ENCODE measurements at regions not wholly inside any gene's neighbourhood (a gene's known extent, or its start where the extent isn't known, plus 50 kb on each side); places are given as distances from the start of the nearest gene placed in this dataset.

DNA sequence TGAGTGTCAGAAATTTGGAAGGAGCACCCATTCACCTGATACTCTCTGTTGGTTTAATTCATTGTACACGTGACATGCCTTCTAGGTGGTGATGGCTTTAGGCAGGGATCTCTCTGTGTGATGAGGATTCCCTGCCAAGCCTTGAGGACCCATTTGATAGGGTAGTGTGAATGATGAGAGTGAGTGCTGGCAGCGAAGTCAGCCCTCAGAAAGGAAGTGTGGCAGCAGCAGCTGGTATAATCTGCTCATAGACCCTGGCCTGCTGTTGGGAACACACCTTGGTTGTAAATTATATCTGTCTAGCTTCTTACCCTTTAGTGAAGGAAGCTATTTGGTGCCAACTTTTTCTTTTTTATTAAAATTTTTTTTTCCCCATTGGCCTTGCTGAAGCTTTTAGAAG, 164.5 kb downstream of the HAUS1 start:
- Histone ChIP-seq H3K9me3 (ENCODE audit: control insufficient read depth, low read depth, low read length) (no peaks in the 10 kb centered on the region), H3K9ac (ENCODE audit: low read length) (no peak overlapping the region), H3K27me3 (ENCODE audit: control insufficient read depth, insufficient read depth, low read length) (no peaks in the 10 kb centered on the region), H3K27ac (ENCODE audit: low read length) (no peak overlapping the region), H3K36me3 (ENCODE audit: control insufficient read depth, low read depth, low read length) (no peaks in the 10 kb centered on the region), H3K4me3 (ENCODE audit: low read length) (no peak overlapping the region), H3K4me1 (ENCODE audit: control insufficient read depth, low read depth, low read length) (peaks cover 23% of the 10 kb centered on the region)

GRCh38 chr18:46269275-46269674, 165.1 kb downstream of the HAUS1 start:
- no peaks in the 10 kb centered on the region for H3K36me3 ChIP-seq (ENCODE audit: control insufficient read depth, low read depth, low read length)
- peaks cover 21% of the 10 kb centered on the region for H3K4me1 ChIP-seq (ENCODE audit: control insufficient read depth, low read depth, low read length)
- no peaks in the 10 kb centered on the region for H3K27me3 ChIP-seq (ENCODE audit: control insufficient read depth, insufficient read depth, low read length)
- no peak overlapping the region for H3K27ac ChIP-seq (ENCODE audit: low read length)
- H3K4me3 ChIP-seq (ENCODE audit: low read length) = no peak overlapping the region
- no peak overlapping the region for H3K9ac ChIP-seq (ENCODE audit: low read length)
- no peaks in the 10 kb centered on the region for H3K9me3 ChIP-seq (ENCODE audit: control insufficient read depth, low read depth, low read length)

- H3K4me3 ChIP-seq (ENCODE audit: low read length) = no peak overlapping the region
- no peaks in the 10 kb centered on the region for H3K36me3 ChIP-seq (ENCODE audit: control insufficient read depth, low read depth, low read length)
- no peaks in the 10 kb centered on the region for H3K9me3 ChIP-seq (ENCODE audit: control insufficient read depth, low read depth, low read length)
- H3K9ac ChIP-seq (ENCODE audit: low read length) = no peak overlapping the region
- H3K27ac ChIP-seq (ENCODE audit: low read length) = no peak overlapping the region
- no peaks in the 10 kb centered on the region for H3K27me3 ChIP-seq (ENCODE audit: control insufficient read depth, insufficient read depth, low read length)
- peaks cover 3% of the 10 kb centered on the region for H3K4me1 ChIP-seq (ENCODE audit: control insufficient read depth, low read depth, low read length)
Observed at GRCh38 chr18:46271488-46271887, 167.3 kb downstream of the HAUS1 start.

- Histone ChIP-seq H3K9ac (ENCODE audit: low read length) (no peak overlapping the region), H3K27me3 (ENCODE audit: control insufficient read depth, insufficient read depth, low read length) (no peaks in the 10 kb centered on the region), H3K36me3 (ENCODE audit: control insufficient read depth, low read depth, low read length) (no peaks in the 10 kb centered on the region), H3K9me3 (ENCODE audit: control insufficient read depth, low read depth, low read length) (no peaks in the 10 kb centered on the region), H3K27ac (ENCODE audit: low read length) (no peak overlapping the region), H3K4me1 (ENCODE audit: control insufficient read depth, low read depth, low read length) (peaks cover 11% of the 10 kb centered on the region), H3K4me3 (ENCODE audit: low read length) (no peak overlapping the region)
Observed at GRCh38 chr18:46273861-46274260, 169.7 kb downstream of the HAUS1 start.

DNA sequence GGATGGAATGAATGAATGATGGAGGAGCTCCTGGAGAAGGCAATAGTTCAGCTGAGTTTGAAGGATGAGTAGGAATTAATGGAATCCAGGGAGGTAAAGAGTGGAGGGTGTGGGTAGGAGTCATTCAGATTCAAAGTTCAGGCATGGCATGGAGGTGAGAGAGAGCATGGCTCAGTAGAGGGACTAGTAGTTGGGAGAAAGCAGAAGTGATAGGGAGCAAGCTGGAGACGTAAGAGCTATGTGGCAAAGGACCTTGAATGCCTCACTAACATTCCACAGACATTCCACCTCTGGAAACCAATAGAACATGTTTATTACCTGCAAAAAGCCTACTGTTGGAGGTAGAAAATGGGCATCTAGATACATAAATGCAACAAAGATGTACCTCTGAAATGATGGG, 170.1 kb downstream of the HAUS1 start:
- Histone ChIP-seq H3K36me3 (ENCODE audit: control insufficient read depth, low read depth, low read length) (no peaks in the 10 kb centered on the region), H3K27me3 (ENCODE audit: control insufficient read depth, insufficient read depth, low read length) (no peaks in the 10 kb centered on the region), H3K9me3 (ENCODE audit: control insufficient read depth, low read depth, low read length) (no peaks in the 10 kb centered on the region), H3K4me3 (ENCODE audit: low read length) (no peak overlapping the region), H3K4me1 (ENCODE audit: control insufficient read depth, low read depth, low read length) (peaks cover 11% of the 10 kb centered on the region), H3K9ac (ENCODE audit: low read length) (no peak overlapping the region), H3K27ac (ENCODE audit: low read length) (no peak overlapping the region)

- Histone ChIP-seq H3K27me3 (ENCODE audit: control insufficient read depth, insufficient read depth, low read length) (no peaks in the 10 kb centered on the region), H3K4me3 (ENCODE audit: low read length) (no peak overlapping the region), H3K36me3 (ENCODE audit: control insufficient read depth, low read depth, low read length) (no peaks in the 10 kb centered on the region), H3K9me3 (ENCODE audit: control insufficient read depth, low read depth, low read length) (no peaks in the 10 kb centered on the region), H3K9ac (ENCODE audit: low read length) (no peak overlapping the region), H3K4me1 (ENCODE audit: control insufficient read depth, low read depth, low read length) (peaks cover 11% of the 10 kb centered on the region), H3K27ac (ENCODE audit: low read length) (no peak overlapping the region)
Observed at GRCh38 chr18:46275370-46275769, 171.2 kb downstream of the HAUS1 start.

GRCh38 chr18:46276748-46277147, 172.6 kb downstream of the HAUS1 start:
- Histone ChIP-seq H3K36me3 (ENCODE audit: control insufficient read depth, low read depth, low read length) (no peaks in the 10 kb centered on the region), H3K27ac (ENCODE audit: low read length) (no peak overlapping the region), H3K4me1 (ENCODE audit: control insufficient read depth, low read depth, low read length) (peaks cover 11% of the 10 kb centered on the region), H3K9ac (ENCODE audit: low read length) (no peak overlapping the region), H3K9me3 (ENCODE audit: control insufficient read depth, low read depth, low read length) (no peaks in the 10 kb centered on the region), H3K27me3 (ENCODE audit: control insufficient read depth, insufficient read depth, low read length) (no peaks in the 10 kb centered on the region), H3K4me3 (ENCODE audit: low read length) (no peak overlapping the region)

GRCh38 chr18:46278481-46279465, 174.6 kb downstream of the HAUS1 start:
- H3K4me1 ChIP-seq (ENCODE audit: control insufficient read depth, low read depth, low read length) = peaks cover 15% of the 10 kb centered on the region
- H3K9me3 ChIP-seq (ENCODE audit: control insufficient read depth, low read depth, low read length) = no peaks in the 10 kb centered on the region
- H3K9ac ChIP-seq (ENCODE audit: low read length) = no peak overlapping the region
- H3K36me3 ChIP-seq (ENCODE audit: control insufficient read depth, low read depth, low read length) = no peaks in the 10 kb centered on the region
- no peak overlapping the region for H3K4me3 ChIP-seq (ENCODE audit: low read length)
- H3K27ac ChIP-seq (ENCODE audit: low read length) = no peak overlapping the region
- no peaks in the 10 kb centered on the region for H3K27me3 ChIP-seq (ENCODE audit: control insufficient read depth, insufficient read depth, low read length)

DNA sequence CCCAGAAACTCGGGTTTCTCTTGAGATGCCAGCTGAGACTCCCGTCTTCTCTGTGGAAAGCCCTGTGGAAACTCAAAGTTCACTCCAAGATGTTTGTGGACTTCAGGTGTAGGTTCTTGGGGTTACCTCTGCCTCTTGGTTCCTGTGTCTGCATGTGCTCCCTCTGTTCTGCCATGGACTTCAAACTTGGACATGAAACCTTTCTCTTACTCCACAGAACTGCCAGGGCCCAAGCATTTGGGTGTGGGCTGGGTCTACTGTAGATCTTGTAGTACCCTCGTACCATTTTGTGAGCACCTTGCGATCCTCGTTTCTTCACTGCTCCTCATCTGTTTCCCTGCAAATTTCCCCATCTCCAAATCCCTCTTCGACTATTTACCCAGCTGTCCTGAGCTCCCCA, 175.5 kb downstream of the HAUS1 start:
- Histone ChIP-seq H3K4me1 (ENCODE audit: control insufficient read depth, low read depth, low read length) (peaks cover 18% of the 10 kb centered on the region), H3K9me3 (ENCODE audit: control insufficient read depth, low read depth, low read length) (no peaks in the 10 kb centered on the region), H3K9ac (ENCODE audit: low read length) (no peak overlapping the region), H3K27ac (ENCODE audit: low read length) (no peak overlapping the region), H3K36me3 (ENCODE audit: control insufficient read depth, low read depth, low read length) (no peaks in the 10 kb centered on the region), H3K27me3 (ENCODE audit: control insufficient read depth, insufficient read depth, low read length) (no peaks in the 10 kb centered on the region), H3K4me3 (ENCODE audit: low read length) (no peak overlapping the region)

DNA sequence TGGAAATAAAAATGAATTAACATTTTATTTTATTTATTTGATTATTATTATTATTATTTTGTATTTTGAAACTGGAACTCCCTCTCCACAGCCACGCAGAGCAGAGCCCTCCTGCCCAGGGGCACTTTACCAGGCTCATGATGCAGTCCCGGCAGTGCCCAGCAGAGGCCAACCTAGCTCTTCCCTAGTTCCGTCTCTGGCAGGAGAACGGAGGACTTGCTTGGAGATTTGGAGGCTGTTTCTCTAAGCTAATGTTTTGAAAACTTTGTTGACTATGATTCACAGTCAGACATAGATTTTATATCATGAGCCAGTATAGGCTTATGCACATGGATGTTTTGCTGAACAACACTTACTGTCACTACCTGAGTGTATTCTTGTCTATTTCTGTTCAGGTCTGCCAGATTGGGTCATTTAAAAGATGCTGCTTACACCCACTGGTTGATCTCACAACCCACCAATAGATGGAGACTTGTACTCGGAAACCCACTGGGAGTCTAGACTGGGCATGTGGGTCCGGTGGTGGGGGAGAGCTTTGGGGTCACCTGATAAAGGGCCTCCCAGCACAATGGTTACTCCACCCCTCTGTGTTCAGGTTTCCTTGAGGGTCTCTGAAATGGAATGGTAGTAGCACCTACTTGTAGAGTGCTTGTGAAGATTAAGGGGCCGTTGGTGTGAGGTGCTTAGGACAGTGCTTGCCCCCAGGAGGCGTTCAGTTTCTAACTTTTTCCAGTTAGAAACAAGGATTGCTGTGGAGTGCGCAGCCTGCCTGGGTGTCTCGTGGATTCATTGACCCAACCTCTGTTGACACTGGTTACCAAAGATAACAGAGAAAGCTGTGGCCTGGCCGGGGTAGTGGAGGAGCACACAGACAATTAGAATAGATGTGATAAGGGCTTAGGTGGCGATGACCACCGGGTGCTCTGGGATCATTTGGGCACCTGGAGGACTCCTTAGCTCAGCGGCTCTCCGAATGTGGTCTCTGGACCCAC, 177.3 kb downstream of the HAUS1 start:
- H3K4me3 ChIP-seq (ENCODE audit: low read length) = no peak overlapping the region
- H3K4me1 ChIP-seq (ENCODE audit: control insufficient read depth, low read depth, low read length) = peaks cover 18% of the 10 kb centered on the region
- H3K27me3 ChIP-seq (ENCODE audit: control insufficient read depth, insufficient read depth, low read length) = no peaks in the 10 kb centered on the region
- no peak overlapping the region for H3K27ac ChIP-seq (ENCODE audit: low read length)
- H3K36me3 ChIP-seq (ENCODE audit: control insufficient read depth, low read depth, low read length) = no peaks in the 10 kb centered on the region
- no peak overlapping the region for H3K9ac ChIP-seq (ENCODE audit: low read length)
- no peaks in the 10 kb centered on the region for H3K9me3 ChIP-seq (ENCODE audit: control insufficient read depth, low read depth, low read length)

DNA sequence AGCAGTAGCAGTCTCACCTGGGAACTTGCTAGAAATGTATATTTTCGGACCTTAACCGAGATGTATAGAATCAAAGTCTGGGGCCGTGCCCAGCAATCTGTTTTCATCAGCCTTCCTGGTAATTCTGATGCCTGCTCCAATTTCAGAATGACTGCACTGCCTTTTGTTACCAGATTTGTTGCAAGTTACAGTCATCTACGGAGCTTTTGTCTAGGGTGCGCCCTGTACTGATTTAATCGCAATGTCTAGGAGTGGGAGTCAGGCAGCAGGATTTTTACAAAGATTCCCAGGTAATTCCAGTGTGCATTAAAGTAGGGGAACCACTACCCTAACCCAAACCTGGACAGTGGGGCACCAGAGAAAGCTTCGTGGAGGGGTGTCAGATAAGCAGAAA, 178.0 kb downstream of the HAUS1 start:
- Histone ChIP-seq H3K4me1 (ENCODE audit: control insufficient read depth, low read depth, low read length) (peaks cover 18% of the 10 kb centered on the region), H3K27me3 (ENCODE audit: control insufficient read depth, insufficient read depth, low read length) (no peaks in the 10 kb centered on the region), H3K36me3 (ENCODE audit: control insufficient read depth, low read depth, low read length) (no peaks in the 10 kb centered on the region), H3K9ac (ENCODE audit: low read length) (no peak overlapping the region), H3K9me3 (ENCODE audit: control insufficient read depth, low read depth, low read length) (no peaks in the 10 kb centered on the region), H3K4me3 (ENCODE audit: low read length) (no peak overlapping the region), H3K27ac (ENCODE audit: low read length) (no peak overlapping the region)
